IMR-90 (cell line): ENCODE measurements at regions not wholly inside any gene's neighbourhood (a gene's known extent, or its start where the extent isn't known, plus 50 kb on each side); places are given as distances from the start of the nearest gene placed in this dataset.

Experiments
- BHLHE40 ChIP-seq: fragments of 150-350 bp; IDR thresholded peaks from 2 replicates; pipeline ENCODE4 v1.6.1; 2016; ENCODE audit warnings: mild to moderate bottlenecking, low read depth, low read length
- CHD1 ChIP-seq: IDR thresholded peaks from 2 replicates; pipeline ENCODE4 v1.6.1; 2012; ENCODE audit warnings: low read depth, low read length, improper control_type of control experiment
- ELK1 ChIP-seq: fragments of 150-350 bp; IDR thresholded peaks from 2 replicates; pipeline ENCODE4 v1.6.1; 2016; ENCODE audit warnings: low read depth, mild to moderate bottlenecking, low read length, moderate library complexity, borderline replicate concordance
- FOS ChIP-seq: fragments of 150-350 bp; IDR thresholded peaks from 2 replicates; pipeline ENCODE4 v1.6.1; 2016; ENCODE audit warnings: low read depth, low read length
- MAFK ChIP-seq: IDR thresholded peaks from 2 replicates; pipeline ENCODE4 v1.6.1; 2012; ENCODE audit warnings: low read depth, low read length, improper control_type of control experiment
- POLR2A ChIP-seq: IDR thresholded peaks from 2 replicates; pipeline ENCODE4 v1.6.1; 2012; ENCODE audit warnings: mild to moderate bottlenecking, low read depth, low read length
- RAD21 ChIP-seq: IDR thresholded peaks from 2 replicates; pipeline ENCODE4 v1.6.1; 2012; ENCODE audit warnings: low read length, improper control_type of control experiment
- RCOR1 ChIP-seq: IDR thresholded peaks from 2 replicates; pipeline ENCODE4 v1.6.1; 2012; ENCODE audit warnings: mild to moderate bottlenecking, low read length, improper control_type of control experiment; ENCODE audit not compliant: insufficient replicate concordance
- RFX5 ChIP-seq: IDR thresholded peaks from 2 replicates; pipeline ENCODE4 v1.8.0; 2012; ENCODE audit warnings: low read depth, mild to moderate bottlenecking, low read length, moderate library complexity
- SMC3 ChIP-seq: fragments of 150-350 bp; IDR thresholded peaks from 2 replicates; pipeline ENCODE4 v1.6.1; 2016; ENCODE audit warnings: low read depth, mild to moderate bottlenecking, antibody characterized with exemption, low read length, moderate library complexity
- TF ChIP-seq, protein P1 (sequence below): conservative IDR thresholded peaks from 2 replicates; pipeline ENCODE4 v1.5.1; 2012; ENCODE audit warnings: mild to moderate bottlenecking, low read depth, low read length, improper control_type of control experiment

DNA sequence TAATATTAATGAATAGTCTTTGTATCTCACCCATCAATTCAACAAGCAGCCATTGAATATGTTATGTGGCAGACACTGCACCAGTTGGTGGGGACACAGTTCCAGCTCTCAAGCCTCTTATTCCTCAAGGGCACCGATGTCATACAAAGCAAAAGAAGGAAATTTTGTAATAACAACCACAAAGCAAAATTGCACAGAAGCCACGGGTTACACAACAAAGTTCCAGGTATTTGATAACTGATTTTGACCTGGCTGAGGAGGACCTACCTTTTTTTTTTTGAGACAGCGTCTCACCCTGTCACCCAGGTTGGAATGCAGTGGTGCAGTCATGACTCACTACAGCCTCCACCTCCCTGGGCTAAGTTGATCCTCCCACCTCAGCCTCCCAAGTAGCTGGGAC, 266.7 kb downstream of the FOXO1 start:
- TF ChIP-seq, protein P1, sequence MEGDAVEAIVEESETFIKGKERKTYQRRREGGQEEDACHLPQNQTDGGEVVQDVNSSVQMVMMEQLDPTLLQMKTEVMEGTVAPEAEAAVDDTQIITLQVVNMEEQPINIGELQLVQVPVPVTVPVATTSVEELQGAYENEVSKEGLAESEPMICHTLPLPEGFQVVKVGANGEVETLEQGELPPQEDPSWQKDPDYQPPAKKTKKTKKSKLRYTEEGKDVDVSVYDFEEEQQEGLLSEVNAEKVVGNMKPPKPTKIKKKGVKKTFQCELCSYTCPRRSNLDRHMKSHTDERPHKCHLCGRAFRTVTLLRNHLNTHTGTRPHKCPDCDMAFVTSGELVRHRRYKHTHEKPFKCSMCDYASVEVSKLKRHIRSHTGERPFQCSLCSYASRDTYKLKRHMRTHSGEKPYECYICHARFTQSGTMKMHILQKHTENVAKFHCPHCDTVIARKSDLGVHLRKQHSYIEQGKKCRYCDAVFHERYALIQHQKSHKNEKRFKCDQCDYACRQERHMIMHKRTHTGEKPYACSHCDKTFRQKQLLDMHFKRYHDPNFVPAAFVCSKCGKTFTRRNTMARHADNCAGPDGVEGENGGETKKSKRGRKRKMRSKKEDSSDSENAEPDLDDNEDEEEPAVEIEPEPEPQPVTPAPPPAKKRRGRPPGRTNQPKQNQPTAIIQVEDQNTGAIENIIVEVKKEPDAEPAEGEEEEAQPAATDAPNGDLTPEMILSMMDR, result no peak
- TF ChIP-seq RFX5 (no peak), POLR2A (no peak), BHLHE40 (no peak), RAD21 (no peak), ELK1 (no peak), FOS (no peak), RCOR1 (no peak), CHD1 (no peak), MAFK (no peak), SMC3 (no peak)
